Caco-2 (cell line): ENCODE measurements at regions not wholly inside any gene's neighbourhood (a gene's known extent, or its start where the extent isn't known, plus 50 kb on each side); places are given as distances from the start of the nearest gene placed in this dataset.

Experiments
- BruUV-seq: library from RNA; stranded (reverse); fragments of 400-500 nt; replicated peaks from 2 replicates; lab custom pipeline; 2021; lab: Mats Ljungman, UMichigan
- CTCF ChIA-PET: fragments of 300-600 bp; sonication (Branson Sonifier 250); formaldehyde crosslinking; loops from one replicate; lab custom pipeline; 2022; ENCODE audit warnings: antibody characterized with exemption; lab: Charles Lee
- POLR2A ChIA-PET: fragments of 300-600 bp; sonication (Branson Sonifier 250); formaldehyde crosslinking; loops from one replicate; lab custom pipeline; 2022; ENCODE audit warnings: antibody characterized with exemption; lab: Charles Lee
- DNase-seq, 2 experiments: peaks; one replicate each; pipeline versions ENCODE4 v3.0.0 to v3.0.0-alpha.2; 2020 to 2022
- H3K27me3 ChIP-seq: replicated peaks from 2 replicates; pipeline ENCODE4 v1.6.0; 2011; ENCODE audit warnings: low read length; ENCODE audit not compliant: control insufficient read depth, insufficient read depth
- H3K36me3 ChIP-seq: 2 replicates; pipeline ENCODE4 v1.5.1; 2011; ENCODE audit warnings: low read length; ENCODE audit not compliant: control insufficient read depth, insufficient read depth
- H3K4me1 ChIP-seq: fragments of 250-450 bp; sonication (Bioruptor Pico); 2 replicates; pipeline ENCODE4 v1.5.1; 2020; ENCODE audit warnings: mild to moderate bottlenecking
- H3K4me3 ChIP-seq: 2 replicates; pipeline ENCODE4 v1.5.1; 2011; ENCODE audit warnings: low read depth, mild to moderate bottlenecking, control low read depth, low read length
- H3K9me3 ChIP-seq: fragments of 250-450 bp; sonication (Bioruptor Pico); 2 replicates; pipeline ENCODE4 v1.5.1; 2020; ENCODE audit warnings: mild to moderate bottlenecking, moderate library complexity
- H3K27ac Mint-ChIP-seq: one replicate; pipeline ENCODE4 v1.8.0; 2022; ENCODE audit warnings: mixed read lengths; ENCODE audit not compliant: unreplicated experiment
- H3K27me3 Mint-ChIP-seq: one replicate; pipeline ENCODE4 v1.8.0; 2022; ENCODE audit warnings: mixed read lengths; ENCODE audit not compliant: insufficient read depth, unreplicated experiment
- H3K36me3 Mint-ChIP-seq: one replicate; pipeline ENCODE4 v1.8.0; 2022; ENCODE audit warnings: mild to moderate bottlenecking, mixed read lengths; ENCODE audit not compliant: insufficient read depth, unreplicated experiment
- H3K4me1 Mint-ChIP-seq: one replicate; pipeline ENCODE4 v1.8.0; 2022; ENCODE audit warnings: low read depth, mixed read lengths; ENCODE audit not compliant: unreplicated experiment
- H3K4me3 Mint-ChIP-seq: one replicate; pipeline ENCODE4 v1.8.0; 2022; ENCODE audit warnings: mild to moderate bottlenecking, moderate library complexity, mixed read lengths; ENCODE audit not compliant: unreplicated experiment
- H3K9me3 Mint-ChIP-seq: one replicate; pipeline ENCODE4 v1.8.0; 2022; ENCODE audit warnings: mixed read lengths; ENCODE audit not compliant: unreplicated experiment
- intact Hi-C: fragments of 100-400 bp; cut with micrococcal nuclease; formaldehyde crosslinking; loops from one replicate; pipeline ENCODE4 v1.10.0; 2022; ENCODE audit not compliant: unreplicated experiment
- TF ChIP-seq, protein P1 (sequence below), 2 experiments: fragments of 200-600 bp in 1 of 2; IDR thresholded peaks; 1 replicate in 1 of 2; 2 replicates in 1 of 2; pipeline versions ENCODE4 v1.5.1 to v1.8.0; 2011 to 2022; ENCODE audit warnings: antibody characterized with exemption in 1 of 2, control low read depth in 1 of 2, inconsistent platforms in 1 of 2, low read depth in 1 of 2, low read length in 1 of 2, mild to moderate bottlenecking in 1 of 2, moderate library complexity in 1 of 2; ENCODE audit not compliant: insufficient read depth in 1 of 2, severe bottlenecking in 1 of 2, unreplicated experiment in 1 of 2

GRCh38 chr12:66831495-66831894, 152.6 kb upstream of the GRIP1 start:
- Mint-ChIP-seq H3K27me3 (peaks cover 6% of the 10 kb centered on the region), H3K27ac (no peak overlapping the region), H3K4me3 (no peak overlapping the region), H3K9me3 (no peaks in the 10 kb centered on the region), H3K4me1 (no peaks in the 10 kb centered on the region), H3K36me3 (no peaks in the 10 kb centered on the region)
- intact Hi-C loops = no loop called here
- TF ChIP-seq, protein P1, sequence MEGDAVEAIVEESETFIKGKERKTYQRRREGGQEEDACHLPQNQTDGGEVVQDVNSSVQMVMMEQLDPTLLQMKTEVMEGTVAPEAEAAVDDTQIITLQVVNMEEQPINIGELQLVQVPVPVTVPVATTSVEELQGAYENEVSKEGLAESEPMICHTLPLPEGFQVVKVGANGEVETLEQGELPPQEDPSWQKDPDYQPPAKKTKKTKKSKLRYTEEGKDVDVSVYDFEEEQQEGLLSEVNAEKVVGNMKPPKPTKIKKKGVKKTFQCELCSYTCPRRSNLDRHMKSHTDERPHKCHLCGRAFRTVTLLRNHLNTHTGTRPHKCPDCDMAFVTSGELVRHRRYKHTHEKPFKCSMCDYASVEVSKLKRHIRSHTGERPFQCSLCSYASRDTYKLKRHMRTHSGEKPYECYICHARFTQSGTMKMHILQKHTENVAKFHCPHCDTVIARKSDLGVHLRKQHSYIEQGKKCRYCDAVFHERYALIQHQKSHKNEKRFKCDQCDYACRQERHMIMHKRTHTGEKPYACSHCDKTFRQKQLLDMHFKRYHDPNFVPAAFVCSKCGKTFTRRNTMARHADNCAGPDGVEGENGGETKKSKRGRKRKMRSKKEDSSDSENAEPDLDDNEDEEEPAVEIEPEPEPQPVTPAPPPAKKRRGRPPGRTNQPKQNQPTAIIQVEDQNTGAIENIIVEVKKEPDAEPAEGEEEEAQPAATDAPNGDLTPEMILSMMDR (IDR thresholded peaks at IDR 0.05; ENCODE audit: insufficient read depth in 1 of 2, low read depth in 1 of 2, low read length in 1 of 2, severe bottlenecking in 1 of 2, unreplicated experiment in 1 of 2) = no peak
- no peak for DNase-seq
- Histone ChIP-seq H3K9me3 (no peaks in the 10 kb centered on the region), H3K4me3 (no peak overlapping the region), H3K36me3 (no peaks in the 10 kb centered on the region), H3K27me3 (no peaks in the 10 kb centered on the region; the same call in 1 of the 2 replicates), H3K4me1 (no peaks in the 10 kb centered on the region)
- BruUV-seq = no TSS peak
- ChIA-PET CTCF (no interaction called here), POLR2A (no interaction called here)

DNA sequence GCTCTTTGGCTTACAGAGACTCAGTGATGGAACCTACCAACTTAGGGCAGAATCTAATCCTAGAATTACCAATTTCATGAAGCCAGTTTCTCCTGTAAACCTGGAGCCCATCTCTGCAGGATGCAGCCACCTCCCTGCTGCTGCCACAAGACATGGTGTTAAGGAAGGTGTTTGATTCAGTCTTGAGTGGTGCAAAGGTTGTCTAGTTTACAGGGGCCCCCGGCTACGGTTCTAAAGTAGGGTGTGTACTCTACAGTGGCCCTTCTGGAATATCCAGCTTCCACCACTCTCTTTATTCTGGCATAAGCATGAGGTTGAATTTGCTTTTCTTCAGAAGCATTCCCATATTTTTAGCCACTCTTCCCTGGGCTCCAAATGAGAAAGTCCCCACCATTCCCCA, 154.1 kb upstream of the GRIP1 start:
- H3K4me3 Mint-ChIP-seq = no peak overlapping the region
- no peaks in the 10 kb centered on the region for H3K9me3 Mint-ChIP-seq
- H3K36me3 ChIP-seq = no peaks in the 10 kb centered on the region
- DNase-seq = no peak
- H3K4me3 ChIP-seq = no peak overlapping the region
- no peaks in the 10 kb centered on the region for H3K4me1 Mint-ChIP-seq
- no peak overlapping the region for H3K27ac Mint-ChIP-seq
- intact Hi-C loops = no loop called here
- TF ChIP-seq, protein P1 (IDR thresholded peaks at IDR 0.05; ENCODE audit: insufficient read depth in 1 of 2, low read depth in 1 of 2, low read length in 1 of 2, severe bottlenecking in 1 of 2, unreplicated experiment in 1 of 2) = no peak
- BruUV-seq = no TSS peak
- H3K27me3 Mint-ChIP-seq = peaks cover 10% of the 10 kb centered on the region
- H3K27me3 ChIP-seq = no peaks in the 10 kb centered on the region; the same call in 1 of the 2 replicates
- H3K9me3 ChIP-seq = no peaks in the 10 kb centered on the region
- no peaks in the 10 kb centered on the region for H3K4me1 ChIP-seq
- ChIA-PET POLR2A (no interaction called here), CTCF (no interaction called here)
- no peaks in the 10 kb centered on the region for H3K36me3 Mint-ChIP-seq

GRCh38 chr12:66836623-66837310, 157.9 kb upstream of the GRIP1 start:
- POLR2A ChIA-PET = no interaction called here
- H3K27ac Mint-ChIP-seq = no peak overlapping the region
- DNase-seq = no peak
- Histone ChIP-seq H3K36me3 (no peaks in the 10 kb centered on the region), H3K9me3 (no peaks in the 10 kb centered on the region), H3K4me3 (no peak overlapping the region), H3K27me3 (no peaks in the 10 kb centered on the region; the same call in 1 of the 2 replicates), H3K4me1 (no peaks in the 10 kb centered on the region)
- H3K4me1 Mint-ChIP-seq = no peaks in the 10 kb centered on the region
- BruUV-seq = no TSS peak
- H3K27me3 Mint-ChIP-seq = peaks cover 14% of the 10 kb centered on the region
- TF ChIP-seq, protein P1 (IDR thresholded peaks at IDR 0.05; ENCODE audit: insufficient read depth in 1 of 2, low read depth in 1 of 2, low read length in 1 of 2, severe bottlenecking in 1 of 2, unreplicated experiment in 1 of 2) = no peak
- no peak overlapping the region for H3K4me3 Mint-ChIP-seq
- CTCF ChIA-PET = no interaction called here
- intact Hi-C loops = no loop called here
- no peaks in the 10 kb centered on the region for H3K36me3 Mint-ChIP-seq
- no peaks in the 10 kb centered on the region for H3K9me3 Mint-ChIP-seq
